Keratinocyte (primary cell): ENCODE measurements at regions not wholly inside any gene's neighbourhood (a gene's known extent, or its start where the extent isn't known, plus 50 kb on each side); places are given as distances from the start of the nearest gene placed in this dataset.

Experiments
- EZH2 ChIP-seq: IDR thresholded peaks from one replicate; pipeline ENCODE4 v1.6.1; 2012; ENCODE audit warnings: inconsistent platforms, mild to moderate bottlenecking, low read length, moderate library complexity
- TF ChIP-seq, protein P1 (sequence below), 3 experiments: IDR thresholded peaks in 1 of 3; conservative IDR thresholded peaks in 1 of 3; optimal IDR thresholded peaks in 1 of 3; 2 replicates in 2 of 3; 3 replicates in 1 of 3; pipeline versions ENCODE3 to v1.5.1; 2011; ENCODE audit warnings: low read length in 3 of 3, mild to moderate bottlenecking in 3 of 3, moderate library complexity in 2 of 3, control low read depth in 1 of 3, inconsistent platforms in 1 of 3; ENCODE audit not compliant: insufficient read depth in 2 of 3; ENCODE audit errors: extremely low read depth in 1 of 3

DNA sequence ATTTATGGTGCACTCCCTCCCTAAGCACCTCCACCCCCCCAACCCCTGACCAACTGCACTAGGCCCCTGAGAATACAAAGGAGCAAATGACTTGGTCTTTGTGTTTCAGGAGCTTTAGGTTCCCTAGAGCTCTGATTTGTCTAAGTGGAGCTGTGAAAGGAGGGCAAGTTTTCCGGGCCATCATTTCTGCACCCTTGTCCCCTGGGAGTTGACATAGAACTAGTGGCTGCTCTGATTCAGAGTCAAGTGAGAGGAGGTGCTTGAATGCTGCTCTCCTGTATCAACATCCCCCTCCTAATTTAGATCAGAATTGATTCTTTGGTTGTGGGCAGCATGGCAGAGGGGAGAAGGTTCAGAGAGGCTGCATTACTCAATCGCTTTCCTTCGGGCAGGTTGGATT, 391.6 kb downstream of the KCNRG start:
- TF ChIP-seq, protein P1, sequence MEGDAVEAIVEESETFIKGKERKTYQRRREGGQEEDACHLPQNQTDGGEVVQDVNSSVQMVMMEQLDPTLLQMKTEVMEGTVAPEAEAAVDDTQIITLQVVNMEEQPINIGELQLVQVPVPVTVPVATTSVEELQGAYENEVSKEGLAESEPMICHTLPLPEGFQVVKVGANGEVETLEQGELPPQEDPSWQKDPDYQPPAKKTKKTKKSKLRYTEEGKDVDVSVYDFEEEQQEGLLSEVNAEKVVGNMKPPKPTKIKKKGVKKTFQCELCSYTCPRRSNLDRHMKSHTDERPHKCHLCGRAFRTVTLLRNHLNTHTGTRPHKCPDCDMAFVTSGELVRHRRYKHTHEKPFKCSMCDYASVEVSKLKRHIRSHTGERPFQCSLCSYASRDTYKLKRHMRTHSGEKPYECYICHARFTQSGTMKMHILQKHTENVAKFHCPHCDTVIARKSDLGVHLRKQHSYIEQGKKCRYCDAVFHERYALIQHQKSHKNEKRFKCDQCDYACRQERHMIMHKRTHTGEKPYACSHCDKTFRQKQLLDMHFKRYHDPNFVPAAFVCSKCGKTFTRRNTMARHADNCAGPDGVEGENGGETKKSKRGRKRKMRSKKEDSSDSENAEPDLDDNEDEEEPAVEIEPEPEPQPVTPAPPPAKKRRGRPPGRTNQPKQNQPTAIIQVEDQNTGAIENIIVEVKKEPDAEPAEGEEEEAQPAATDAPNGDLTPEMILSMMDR (optimal IDR thresholded peaks at IDR 0.05 in 1 of 3, IDR thresholded peaks at IDR 0.05 in 1 of 3, conservative IDR thresholded peaks at IDR 0.05 in 1 of 3; ENCODE audit: extremely low read depth in 1 of 3, insufficient read depth in 2 of 3, low read length in 3 of 3), result no peak
- TF ChIP-seq EZH2, result no peak
